ENCODE measurements at regions not wholly inside any gene's neighbourhood (a gene's known extent, or its start where the extent isn't known, plus 50 kb on each side); places are given as distances from the start of the nearest gene placed in this dataset.

DNA sequence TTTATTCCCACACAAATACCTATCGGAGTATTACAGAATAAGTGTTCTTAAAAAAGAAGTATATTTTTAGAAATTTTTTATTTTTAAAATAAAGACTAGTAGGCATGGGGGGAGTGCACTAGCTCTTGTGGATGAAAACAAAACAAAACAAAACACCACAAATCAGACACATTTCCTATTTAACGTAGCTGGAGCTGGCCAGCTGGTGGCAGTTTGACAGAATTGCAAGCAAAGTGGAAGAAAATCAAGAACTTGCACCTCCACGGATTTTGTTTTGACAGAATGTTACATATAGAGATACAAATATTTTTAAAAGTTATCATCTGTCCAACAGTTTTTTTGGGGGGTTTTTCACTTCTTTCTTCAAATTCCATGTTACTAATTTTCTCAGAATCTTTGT, 63.6 kb upstream of the SNRPB2 start:
- Histone ChIP-seq H3K27me3 (replicated peaks; ENCODE audit: control insufficient read depth, insufficient read depth, low read length) (no peaks in the 10 kb centered on the region), H3K36me3 (ENCODE audit: control insufficient read depth, insufficient read depth, low read length) (no peaks in the 10 kb centered on the region), H3K4me3 (replicated peaks; ENCODE audit: low read depth, low read length) (no peak overlapping the region)
- TF ChIP-seq, protein P1, sequence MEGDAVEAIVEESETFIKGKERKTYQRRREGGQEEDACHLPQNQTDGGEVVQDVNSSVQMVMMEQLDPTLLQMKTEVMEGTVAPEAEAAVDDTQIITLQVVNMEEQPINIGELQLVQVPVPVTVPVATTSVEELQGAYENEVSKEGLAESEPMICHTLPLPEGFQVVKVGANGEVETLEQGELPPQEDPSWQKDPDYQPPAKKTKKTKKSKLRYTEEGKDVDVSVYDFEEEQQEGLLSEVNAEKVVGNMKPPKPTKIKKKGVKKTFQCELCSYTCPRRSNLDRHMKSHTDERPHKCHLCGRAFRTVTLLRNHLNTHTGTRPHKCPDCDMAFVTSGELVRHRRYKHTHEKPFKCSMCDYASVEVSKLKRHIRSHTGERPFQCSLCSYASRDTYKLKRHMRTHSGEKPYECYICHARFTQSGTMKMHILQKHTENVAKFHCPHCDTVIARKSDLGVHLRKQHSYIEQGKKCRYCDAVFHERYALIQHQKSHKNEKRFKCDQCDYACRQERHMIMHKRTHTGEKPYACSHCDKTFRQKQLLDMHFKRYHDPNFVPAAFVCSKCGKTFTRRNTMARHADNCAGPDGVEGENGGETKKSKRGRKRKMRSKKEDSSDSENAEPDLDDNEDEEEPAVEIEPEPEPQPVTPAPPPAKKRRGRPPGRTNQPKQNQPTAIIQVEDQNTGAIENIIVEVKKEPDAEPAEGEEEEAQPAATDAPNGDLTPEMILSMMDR (IDR thresholded peaks at IDR 0.05; ENCODE audit: insufficient read depth, low read length, poor library complexity, severe bottlenecking), result peak; percentile 16
- DNase-seq (ENCODE audit: extremely low read depth, insufficient read length), result no peak

DNA sequence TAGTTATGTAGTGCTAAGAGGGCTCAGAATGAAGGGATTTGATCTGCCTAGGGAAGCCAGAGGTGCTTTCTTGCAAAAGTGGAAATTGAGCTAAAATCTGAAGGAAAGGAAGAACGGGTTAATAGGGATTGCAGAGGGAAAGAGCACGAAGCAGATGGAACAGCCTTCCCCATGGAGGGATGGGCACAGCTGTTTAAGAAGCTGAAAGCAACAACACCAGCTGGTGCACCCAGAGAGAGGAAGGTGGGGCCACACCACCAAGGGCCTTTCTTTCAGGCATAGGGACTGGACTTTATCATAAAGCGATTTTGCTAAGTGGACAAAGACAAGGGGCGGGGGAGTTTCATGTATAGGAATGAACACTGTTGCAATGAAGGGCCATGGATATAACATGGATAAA, 65.8 kb upstream of the SNRPB2 start:
- TF ChIP-seq, protein P1 (IDR thresholded peaks at IDR 0.05; ENCODE audit: insufficient read depth, low read length, poor library complexity, severe bottlenecking), result no peak
- DNase-seq (ENCODE audit: extremely low read depth, insufficient read length), result no peak
- H3K36me3 ChIP-seq (ENCODE audit: control insufficient read depth, insufficient read depth, low read length), result no peaks in the 10 kb centered on the region

GRCh38 chr20:16662467-16662866, 67.4 kb upstream of the SNRPB2 start:
- TF ChIP-seq, protein P1 (IDR thresholded peaks at IDR 0.05; ENCODE audit: insufficient read depth, low read length, poor library complexity, severe bottlenecking), result no peak

More for the DNA sequence above, 65.8 kb upstream of the SNRPB2 start:
- H3K4me3 ChIP-seq (replicated peaks; ENCODE audit: low read depth, low read length), result no peak overlapping the region
- no peaks in the 10 kb centered on the region for H3K27me3 ChIP-seq (replicated peaks; ENCODE audit: control insufficient read depth, insufficient read depth, low read length)

DNA sequence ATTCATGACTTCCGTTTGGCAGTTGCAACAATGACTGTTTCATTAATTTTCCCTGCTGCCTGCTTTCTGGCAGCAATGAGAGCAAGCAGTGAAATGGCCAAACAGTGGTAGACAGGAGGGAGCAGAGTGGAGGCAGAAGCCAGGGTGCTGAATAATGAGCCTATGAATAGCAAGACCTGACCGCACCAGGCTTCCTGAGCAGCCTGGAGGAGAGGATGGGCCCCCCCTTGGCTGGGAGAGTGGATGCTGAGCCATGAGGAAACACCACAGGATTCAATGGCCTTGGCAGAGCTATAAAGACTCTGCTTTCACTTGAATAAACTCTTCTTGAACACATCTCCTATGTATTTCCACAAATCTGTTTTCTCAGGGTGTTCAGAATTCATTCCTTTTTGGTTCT, 68.1 kb upstream of the SNRPB2 start:
- no peaks in the 10 kb centered on the region for H3K27me3 ChIP-seq (replicated peaks; ENCODE audit: control insufficient read depth, insufficient read depth, low read length)
- no peaks in the 10 kb centered on the region for H3K36me3 ChIP-seq (ENCODE audit: control insufficient read depth, insufficient read depth, low read length)
- TF ChIP-seq, protein P1 (IDR thresholded peaks at IDR 0.05; ENCODE audit: insufficient read depth, low read length, poor library complexity, severe bottlenecking), result no peak
- H3K4me3 ChIP-seq (replicated peaks; ENCODE audit: low read depth, low read length), result no peak overlapping the region
- no peak for DNase-seq (ENCODE audit: extremely low read depth, insufficient read length)

More at GRCh38 chr20:16662467-16662866, 67.4 kb upstream of the SNRPB2 start:
- no peak for DNase-seq (ENCODE audit: extremely low read depth, insufficient read length)
- Histone ChIP-seq H3K27me3 (replicated peaks; ENCODE audit: control insufficient read depth, insufficient read depth, low read length) (no peaks in the 10 kb centered on the region), H3K4me3 (replicated peaks; ENCODE audit: low read depth, low read length) (no peak overlapping the region), H3K36me3 (ENCODE audit: control insufficient read depth, insufficient read depth, low read length) (no peaks in the 10 kb centered on the region)

DNA sequence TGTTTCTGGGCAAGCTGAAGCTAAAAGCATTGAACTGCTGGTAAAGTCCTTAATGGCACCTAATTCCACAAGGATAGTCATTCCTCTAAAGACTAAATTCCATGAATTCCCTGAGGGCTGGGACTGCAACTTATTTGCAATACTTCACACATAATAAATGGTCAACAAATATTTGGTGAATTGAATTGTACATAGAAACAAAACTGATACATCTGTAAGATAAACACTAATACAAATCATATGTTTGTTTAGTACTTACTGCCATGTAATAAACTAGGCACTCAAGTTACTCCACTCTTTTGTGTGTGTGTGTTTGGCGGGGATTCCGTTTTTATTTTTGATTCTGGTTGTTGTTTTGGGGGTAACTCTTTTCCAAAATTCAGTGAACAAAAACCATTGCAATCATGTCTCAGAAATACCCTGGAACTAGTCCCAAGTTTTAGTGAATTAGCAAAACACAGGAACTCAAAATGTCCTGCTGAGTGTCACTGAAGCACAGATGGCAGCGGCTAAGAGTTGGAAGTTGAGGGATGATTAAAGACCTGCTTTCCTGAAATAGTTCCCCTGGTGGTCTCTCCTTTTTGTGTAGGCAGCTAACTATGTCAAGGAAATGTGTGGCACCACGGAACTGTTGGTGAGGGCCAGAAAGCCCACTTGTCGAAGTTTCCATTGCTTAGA, 74.8 kb upstream of the SNRPB2 start:
- no peaks in the 10 kb centered on the region for H3K27me3 ChIP-seq (replicated peaks; ENCODE audit: control insufficient read depth, insufficient read depth, low read length)
- no peak for DNase-seq (ENCODE audit: extremely low read depth, insufficient read length)
- H3K36me3 ChIP-seq (ENCODE audit: control insufficient read depth, insufficient read depth, low read length), result no peaks in the 10 kb centered on the region
- TF ChIP-seq, protein P1 (IDR thresholded peaks at IDR 0.05; ENCODE audit: insufficient read depth, low read length, poor library complexity, severe bottlenecking), result no peak
- no peak overlapping the region for H3K4me3 ChIP-seq (replicated peaks; ENCODE audit: low read depth, low read length)

- TF ChIP-seq, protein P1 (IDR thresholded peaks at IDR 0.05; ENCODE audit: insufficient read depth, low read length, poor library complexity, severe bottlenecking), result no peak
These were observed 76.6 kb upstream of the SNRPB2 start for GRCh38 chr20:16653266-16653665.

More at GRCh38 chr20:16653266-16653665, 76.6 kb upstream of the SNRPB2 start:
- Histone ChIP-seq H3K36me3 (ENCODE audit: control insufficient read depth, insufficient read depth, low read length) (no peaks in the 10 kb centered on the region), H3K27me3 (replicated peaks; ENCODE audit: control insufficient read depth, insufficient read depth, low read length) (no peaks in the 10 kb centered on the region; the same call in 1 of the 2 replicates), H3K4me3 (replicated peaks; ENCODE audit: low read depth, low read length) (no peak overlapping the region)
- no peak for DNase-seq (ENCODE audit: extremely low read depth, insufficient read length)

Measured in GM06990 (cell line).